ENCODE measurements at regions not wholly inside any gene's neighbourhood (a gene's known extent, or its start where the extent isn't known, plus 50 kb on each side); places are given as distances from the start of the nearest gene placed in this dataset.

DNA sequence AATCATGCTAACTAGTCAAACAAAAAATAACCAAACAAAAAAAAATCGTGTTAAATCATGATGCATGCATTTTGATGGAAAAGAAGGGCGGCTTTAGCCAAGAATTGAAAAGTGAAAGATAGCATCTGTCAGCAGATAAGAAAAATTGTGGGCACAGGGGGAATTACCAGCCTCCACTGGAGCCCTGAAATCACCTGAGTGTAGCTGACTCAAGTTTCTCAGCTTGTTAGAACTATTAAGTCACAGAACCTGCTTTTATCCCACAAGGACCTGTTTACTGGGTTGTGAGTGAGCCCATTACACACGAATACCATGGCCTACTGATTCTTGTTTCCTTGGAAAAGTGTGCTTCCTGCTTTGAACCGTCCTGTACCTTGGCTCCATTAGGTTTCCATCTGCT lies 85.2 kb downstream of the COX18 start:
- H3K4me3 ChIP-seq (ENCODE audit: low read depth, low read length): no peak overlapping the region
- no peak for DNase-seq (ENCODE audit: low read depth)
- TF ChIP-seq, protein P1, sequence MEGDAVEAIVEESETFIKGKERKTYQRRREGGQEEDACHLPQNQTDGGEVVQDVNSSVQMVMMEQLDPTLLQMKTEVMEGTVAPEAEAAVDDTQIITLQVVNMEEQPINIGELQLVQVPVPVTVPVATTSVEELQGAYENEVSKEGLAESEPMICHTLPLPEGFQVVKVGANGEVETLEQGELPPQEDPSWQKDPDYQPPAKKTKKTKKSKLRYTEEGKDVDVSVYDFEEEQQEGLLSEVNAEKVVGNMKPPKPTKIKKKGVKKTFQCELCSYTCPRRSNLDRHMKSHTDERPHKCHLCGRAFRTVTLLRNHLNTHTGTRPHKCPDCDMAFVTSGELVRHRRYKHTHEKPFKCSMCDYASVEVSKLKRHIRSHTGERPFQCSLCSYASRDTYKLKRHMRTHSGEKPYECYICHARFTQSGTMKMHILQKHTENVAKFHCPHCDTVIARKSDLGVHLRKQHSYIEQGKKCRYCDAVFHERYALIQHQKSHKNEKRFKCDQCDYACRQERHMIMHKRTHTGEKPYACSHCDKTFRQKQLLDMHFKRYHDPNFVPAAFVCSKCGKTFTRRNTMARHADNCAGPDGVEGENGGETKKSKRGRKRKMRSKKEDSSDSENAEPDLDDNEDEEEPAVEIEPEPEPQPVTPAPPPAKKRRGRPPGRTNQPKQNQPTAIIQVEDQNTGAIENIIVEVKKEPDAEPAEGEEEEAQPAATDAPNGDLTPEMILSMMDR (IDR thresholded peaks at IDR 0.05; ENCODE audit: control insufficient read depth, extremely low read depth, insufficient read depth): no peak

DNA sequence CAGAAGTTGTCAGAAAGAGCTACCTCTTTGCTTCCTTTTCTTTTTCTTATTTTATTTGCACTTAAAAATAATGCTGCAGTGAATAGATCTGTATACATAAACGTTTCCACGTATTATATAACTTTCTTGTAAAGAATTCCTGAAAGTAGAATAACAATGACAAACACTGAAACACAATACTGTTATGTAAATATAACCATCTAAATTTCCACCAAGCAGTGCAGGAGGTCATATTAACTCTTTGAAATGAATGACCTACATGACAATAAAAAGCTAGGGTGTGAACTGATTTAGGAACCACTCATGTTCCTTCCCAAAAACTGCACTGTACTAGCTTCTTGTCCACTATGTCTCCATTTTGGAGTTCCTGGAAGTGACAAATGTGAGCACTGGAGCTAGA lies 85.8 kb downstream of the COX18 start:
- H3K4me3 ChIP-seq (ENCODE audit: low read depth, low read length): no peak overlapping the region
- DNase-seq (ENCODE audit: low read depth): no peak
- TF ChIP-seq, protein P1 (IDR thresholded peaks at IDR 0.05; ENCODE audit: control insufficient read depth, extremely low read depth, insufficient read depth): no peak

DNA sequence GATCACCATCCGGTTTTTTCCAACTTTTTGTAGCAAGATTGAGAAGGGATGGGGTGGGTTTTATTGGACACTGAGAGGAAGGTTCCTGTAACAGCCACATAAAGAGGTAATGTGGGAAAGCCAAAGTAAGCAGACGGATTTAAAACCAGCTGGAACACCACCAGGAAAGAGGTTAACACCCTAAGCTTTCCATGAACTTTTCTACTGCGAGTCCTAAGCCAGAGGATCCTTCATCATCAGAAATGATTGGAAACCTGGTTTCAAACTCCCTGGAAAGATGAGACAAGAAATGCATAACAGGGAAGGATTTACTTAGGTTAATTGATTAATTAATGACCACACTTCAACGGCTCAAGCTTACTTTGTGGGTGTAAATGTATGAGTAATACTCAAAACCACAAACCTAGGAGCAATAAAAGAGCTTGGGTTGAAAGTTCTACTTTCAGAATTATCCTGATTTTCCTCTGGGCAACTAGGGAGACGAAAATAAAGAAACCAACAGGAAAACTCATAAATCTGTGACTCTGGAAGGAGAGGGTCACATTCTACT lies 91.5 kb downstream of the COX18 start:
- no peak overlapping the region for H3K4me3 ChIP-seq (ENCODE audit: low read depth, low read length)
- DNase-seq (ENCODE audit: low read depth): no peak
- TF ChIP-seq, protein P1 (IDR thresholded peaks at IDR 0.05; ENCODE audit: control insufficient read depth, extremely low read depth, insufficient read depth): no peak

DNA sequence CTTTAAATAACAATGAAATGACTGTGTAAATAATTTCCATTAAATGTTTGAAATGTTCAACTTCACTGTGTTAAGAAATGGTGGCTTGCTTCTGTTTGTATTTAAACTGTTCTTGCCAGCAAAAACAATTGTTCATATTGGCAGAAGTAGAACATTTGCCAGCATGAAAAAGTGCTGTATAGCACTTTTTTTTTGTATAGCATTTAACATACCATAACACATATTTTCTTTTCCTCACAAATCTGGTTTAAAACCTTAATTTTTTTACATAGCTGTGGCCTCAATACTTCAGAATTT lies 94.1 kb downstream of the COX18 start:
- no peak overlapping the region for H3K4me3 ChIP-seq (ENCODE audit: low read depth, low read length)
- TF ChIP-seq, protein P1 (IDR thresholded peaks at IDR 0.05; ENCODE audit: control insufficient read depth, extremely low read depth, insufficient read depth): no peak
- DNase-seq (ENCODE audit: low read depth): no peak

DNA sequence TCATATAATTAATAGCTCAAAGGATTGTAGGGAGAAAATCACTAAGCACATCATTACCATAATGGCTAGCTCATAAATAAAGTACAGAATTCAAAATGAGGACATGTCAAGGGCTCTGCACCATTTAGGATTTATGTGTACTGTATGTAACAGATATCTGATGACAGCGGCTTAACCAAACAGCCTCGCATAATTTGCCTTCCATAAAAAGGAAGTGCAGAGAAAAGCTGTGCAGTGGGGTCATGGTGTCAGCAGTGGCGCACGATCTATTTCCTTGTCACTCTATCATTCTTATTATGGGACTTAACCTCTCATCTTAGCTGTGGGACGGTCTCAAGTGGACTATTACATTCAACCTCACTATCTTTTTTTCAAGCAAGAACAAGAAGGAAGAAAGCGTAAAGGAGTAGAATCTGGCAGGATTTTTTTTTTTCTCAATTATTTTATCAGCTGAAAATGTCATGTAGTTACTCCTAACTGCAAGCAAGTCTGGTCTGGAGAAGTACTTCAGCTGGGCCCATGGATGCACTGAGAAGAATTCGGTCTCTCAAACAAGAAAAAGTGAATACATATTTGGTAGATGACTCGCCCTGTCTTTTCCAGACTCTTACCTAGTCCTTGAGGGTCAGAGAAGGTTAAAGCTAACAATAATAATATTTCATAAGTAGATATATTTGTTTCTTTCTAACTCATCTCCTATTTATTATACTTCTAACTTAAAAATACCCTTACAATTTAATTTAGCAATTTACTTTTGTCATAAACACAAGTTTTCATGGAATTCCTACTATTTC lies 94.6 kb downstream of the COX18 start:
- H3K4me3 ChIP-seq (ENCODE audit: low read depth, low read length): no peak overlapping the region
- peak; percentile 73 for DNase-seq (ENCODE audit: low read depth)
- TF ChIP-seq, protein P1 (IDR thresholded peaks at IDR 0.05; ENCODE audit: control insufficient read depth, extremely low read depth, insufficient read depth): no peak

DNA sequence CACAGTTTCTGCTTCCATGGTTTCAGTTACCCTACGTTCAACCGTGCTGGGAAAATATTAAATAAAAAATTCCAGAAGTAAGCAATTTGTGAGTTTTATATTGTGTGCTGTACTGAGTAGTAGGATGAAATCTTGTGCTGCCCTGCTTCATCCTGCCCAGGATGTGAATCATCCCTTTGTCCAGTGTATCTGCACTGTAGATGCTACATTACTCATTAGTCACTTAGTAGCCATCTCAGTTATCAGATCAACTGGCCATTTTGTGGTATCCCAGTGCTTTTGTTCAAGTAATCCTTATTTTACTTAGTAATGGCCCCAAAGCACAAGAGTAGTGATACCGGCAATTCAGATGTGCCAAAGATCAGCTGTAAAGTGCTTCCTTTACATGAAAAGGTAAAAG lies 97.9 kb downstream of the COX18 start:
- TF ChIP-seq, protein P1 (IDR thresholded peaks at IDR 0.05; ENCODE audit: control insufficient read depth, extremely low read depth, insufficient read depth): no peak
- no peak overlapping the region for H3K4me3 ChIP-seq (ENCODE audit: low read depth, low read length)
- no peak for DNase-seq (ENCODE audit: low read depth)

DNA sequence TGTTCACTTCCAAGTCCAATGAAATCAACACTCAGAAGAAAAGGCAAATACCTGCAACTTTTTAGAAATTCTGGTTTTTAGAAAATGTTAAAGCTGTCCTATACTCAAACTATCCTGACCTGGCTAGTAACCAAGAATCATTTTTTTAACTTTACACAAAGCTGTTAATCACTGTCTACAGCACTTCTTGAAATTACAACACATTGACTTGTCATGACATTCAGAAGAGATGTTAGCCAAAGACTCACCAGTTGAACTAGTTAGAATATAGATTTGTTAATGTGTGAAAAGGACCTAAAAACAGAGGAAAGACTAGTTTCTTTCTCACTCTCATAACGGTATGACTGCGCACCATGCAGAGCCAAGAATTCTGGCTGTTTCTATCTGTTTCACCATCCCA lies 98.8 kb downstream of the COX18 start:
- no peak overlapping the region for H3K4me3 ChIP-seq (ENCODE audit: low read depth, low read length)
- DNase-seq (ENCODE audit: low read depth): no peak
- TF ChIP-seq, protein P1 (IDR thresholded peaks at IDR 0.05; ENCODE audit: control insufficient read depth, extremely low read depth, insufficient read depth): no peak

Data from LNCaP clone FGC (cell line).